ENCODE measurements at regions not wholly inside any gene's neighbourhood (a gene's known extent, or its start where the extent isn't known, plus 50 kb on each side); places are given as distances from the start of the nearest gene placed in this dataset.
A peak's percentile ranks its signal among the peaks of the same experiment; 100 is the strongest.

GRCh38 chr17:78305801-78306200, 54.1 kb downstream of the SOCS3 start:
- no peak for TF ChIP-seq CTCF (conservative IDR thresholded peaks at IDR 0.05; ENCODE audit: low read depth, low read length)
- H3K4me3 ChIP-seq (ENCODE audit: low read depth, low read length): no peak overlapping the region
- DNase-seq (ENCODE audit: low read depth): no peak

GRCh38 chr17:78304549-78305037, 55.3 kb downstream of the SOCS3 start:
- DNase-seq (ENCODE audit: low read depth): no peak
- no peak for TF ChIP-seq CTCF (conservative IDR thresholded peaks at IDR 0.05; ENCODE audit: low read depth, low read length)
- H3K4me3 ChIP-seq (ENCODE audit: low read depth, low read length): no peak overlapping the region

- H3K4me3 ChIP-seq (ENCODE audit: low read depth, low read length): no peak overlapping the region
- DNase-seq (ENCODE audit: low read depth): no peak
- no peak for TF ChIP-seq CTCF (conservative IDR thresholded peaks at IDR 0.05; ENCODE audit: low read depth, low read length)
Observed at GRCh38 chr17:78302478-78302877, 57.4 kb downstream of the SOCS3 start.

- DNase-seq (ENCODE audit: low read depth): no peak
- TF ChIP-seq CTCF (conservative IDR thresholded peaks at IDR 0.05; ENCODE audit: low read depth, low read length): no peak
- H3K4me3 ChIP-seq (ENCODE audit: low read depth, low read length): no peak overlapping the region
Observed at GRCh38 chr17:78301821-78302213, 58.1 kb downstream of the SOCS3 start.

- no peak for DNase-seq (ENCODE audit: low read depth)
- no peak for TF ChIP-seq CTCF (conservative IDR thresholded peaks at IDR 0.05; ENCODE audit: low read depth, low read length)
- H3K4me3 ChIP-seq (ENCODE audit: low read depth, low read length): no peak overlapping the region
Observed at GRCh38 chr17:78300962-78301820, 58.7 kb downstream of the SOCS3 start.

- H3K4me3 ChIP-seq (ENCODE audit: low read depth, low read length): no peak overlapping the region
- DNase-seq (ENCODE audit: low read depth): no peak
- no peak for TF ChIP-seq CTCF (conservative IDR thresholded peaks at IDR 0.05; ENCODE audit: low read depth, low read length)
Observed at GRCh38 chr17:78299049-78299448, 60.8 kb downstream of the SOCS3 start.

GRCh38 chr17:78294776-78295175, 63.3 kb downstream of the TMEM235 start:
- DNase-seq (ENCODE audit: low read depth): peak; percentile 68
- TF ChIP-seq CTCF (conservative IDR thresholded peaks at IDR 0.05; ENCODE audit: low read depth, low read length): no peak
- no peak overlapping the region for H3K4me3 ChIP-seq (ENCODE audit: low read depth, low read length)

Measured in choroid plexus epithelial cell (primary cell).